ENCODE measurements at regions not wholly inside any gene's neighbourhood (a gene's known extent, or its start where the extent isn't known, plus 50 kb on each side); places are given as distances from the start of the nearest gene placed in this dataset.

GRCh38 chr5:90290648-90291047, 118.9 kb downstream of the CETN3 start:
- Histone ChIP-seq H3K36me3 (no peaks in the 10 kb centered on the region), H3K27me3 (no peaks in the 10 kb centered on the region), H3K4me3 (no peak overlapping the region), H3K27ac (replicated peaks in 1 of 4) (no peak overlapping the region), H3K9me3 (no peaks in the 10 kb centered on the region), H3K4me1 (no peaks in the 10 kb centered on the region)
- no peak for TF ChIP-seq EP300 (IDR thresholded peaks at IDR 0.05)
- no peak for TF ChIP-seq CTCF (IDR thresholded peaks at IDR 0.05)
- no peak for TF ChIP-seq POLR2A (IDR thresholded peaks at IDR 0.05; ENCODE audit: low read depth)
- no peak for TF ChIP-seq POLR2AphosphoS5 (IDR thresholded peaks at IDR 0.05)
- 86% methylated on average over 5 of the region's 5 CpGs for WGBS
- intact Hi-C loops (cut with DNase I), result no loop called here
- no peak for DNase-seq (ENCODE audit: extremely low spot score)

- no peak for DNase-seq (ENCODE audit: extremely low spot score)
- WGBS, result 54% methylated on average over 5 of the region's 5 CpGs
- TF ChIP-seq EP300 (IDR thresholded peaks at IDR 0.05), result no peak
- no peak for TF ChIP-seq POLR2A (IDR thresholded peaks at IDR 0.05; ENCODE audit: low read depth)
- no peak for TF ChIP-seq POLR2AphosphoS5 (IDR thresholded peaks at IDR 0.05)
- no peak for TF ChIP-seq CTCF (IDR thresholded peaks at IDR 0.05)
- Histone ChIP-seq H3K36me3 (no peaks in the 10 kb centered on the region), H3K4me3 (no peak overlapping the region), H3K27ac (replicated peaks in 1 of 4) (no peak overlapping the region), H3K27me3 (no peaks in the 10 kb centered on the region), H3K4me1 (no peaks in the 10 kb centered on the region), H3K9me3 (no peaks in the 10 kb centered on the region)
- intact Hi-C loops (cut with DNase I), result no loop called here
Observed at GRCh38 chr5:90289837-90290236, 119.7 kb downstream of the CETN3 start.

GRCh38 chr5:90287036-90287435, 122.5 kb downstream of the CETN3 start:
- H3K4me1 ChIP-seq, result no peaks in the 10 kb centered on the region
- H3K9me3 ChIP-seq, result no peaks in the 10 kb centered on the region
- H3K27ac ChIP-seq (replicated peaks in 1 of 4), result no peak overlapping the region
- H3K4me3 ChIP-seq, result no peak overlapping the region
- H3K36me3 ChIP-seq, result no peaks in the 10 kb centered on the region
- WGBS, result 100% methylated on average over 1 of the region's 1 CpG
- intact Hi-C loops (cut with DNase I), result no loop called here
- DNase-seq (ENCODE audit: extremely low spot score), result no peak
- TF ChIP-seq POLR2A (IDR thresholded peaks at IDR 0.05; ENCODE audit: low read depth), result no peak
- TF ChIP-seq POLR2AphosphoS5 (IDR thresholded peaks at IDR 0.05), result no peak
- TF ChIP-seq EP300 (IDR thresholded peaks at IDR 0.05), result no peak
- TF ChIP-seq CTCF (IDR thresholded peaks at IDR 0.05), result no peak
- no peaks in the 10 kb centered on the region for H3K27me3 ChIP-seq

GRCh38 chr5:90285581-90285980, 124.0 kb downstream of the CETN3 start:
- 68% methylated on average over 1 of the region's 1 CpG for WGBS
- Histone ChIP-seq H3K36me3 (no peaks in the 10 kb centered on the region), H3K27ac (replicated peaks in 1 of 4) (no peak overlapping the region), H3K27me3 (no peaks in the 10 kb centered on the region), H3K9me3 (no peaks in the 10 kb centered on the region), H3K4me1 (no peaks in the 10 kb centered on the region), H3K4me3 (no peak overlapping the region)
- no peak for DNase-seq (ENCODE audit: extremely low spot score)
- intact Hi-C loops (cut with DNase I), result no loop called here
- TF ChIP-seq POLR2A (IDR thresholded peaks at IDR 0.05; ENCODE audit: low read depth) (no peak), POLR2AphosphoS5 (IDR thresholded peaks at IDR 0.05) (no peak), CTCF (IDR thresholded peaks at IDR 0.05) (no peak), EP300 (IDR thresholded peaks at IDR 0.05) (no peak)

- no peak overlapping the region for H3K27ac ChIP-seq (replicated peaks in 1 of 4)
- intact Hi-C loops (cut with DNase I), result no loop called here
- no peaks in the 10 kb centered on the region for H3K27me3 ChIP-seq
- no peak for TF ChIP-seq POLR2A (IDR thresholded peaks at IDR 0.05; ENCODE audit: low read depth)
- TF ChIP-seq POLR2AphosphoS5 (IDR thresholded peaks at IDR 0.05), result no peak
- no peak for TF ChIP-seq CTCF (IDR thresholded peaks at IDR 0.05)
- TF ChIP-seq EP300 (IDR thresholded peaks at IDR 0.05), result no peak
- H3K36me3 ChIP-seq, result no peaks in the 10 kb centered on the region
- H3K9me3 ChIP-seq, result no peaks in the 10 kb centered on the region
- H3K4me3 ChIP-seq, result no peak overlapping the region
- no peaks in the 10 kb centered on the region for H3K4me1 ChIP-seq
- 87% methylated on average over 1 of the region's 1 CpG for WGBS
- no peak for DNase-seq (ENCODE audit: extremely low spot score)
Observed at GRCh38 chr5:90284375-90284774, 125.2 kb downstream of the CETN3 start.

All from esophagus muscularis mucosa (tissue), 4 donors.